ENCODE measurements at regions not wholly inside any gene's neighbourhood (a gene's known extent, or its start where the extent isn't known, plus 50 kb on each side); places are given as distances from the start of the nearest gene placed in this dataset.

DNA sequence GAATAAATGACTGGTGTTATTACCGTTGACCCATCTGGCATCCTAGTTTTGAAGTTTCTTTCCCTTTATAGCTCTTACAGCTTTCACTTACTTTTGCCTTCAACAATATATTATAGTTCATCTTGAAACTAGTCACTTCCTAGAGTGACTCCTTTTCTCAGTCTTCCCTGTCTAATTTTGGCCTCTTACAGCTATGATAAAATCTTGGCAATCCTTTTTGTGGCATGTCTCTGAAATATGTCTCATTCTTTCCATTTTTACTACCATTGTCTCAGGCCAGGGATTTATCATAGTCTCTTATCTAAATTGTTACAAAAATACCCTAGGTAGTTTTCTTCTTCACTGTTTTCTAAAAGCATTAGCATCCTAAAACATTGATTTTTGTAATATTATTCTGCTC lies 621.3 kb upstream of the ZNF608 start:
- no peak overlapping the region for H3K27ac ChIP-seq
- intact Hi-C loops (cut with DNase I): no loop called here
- no peaks in the 10 kb centered on the region for H3K36me3 ChIP-seq

DNA sequence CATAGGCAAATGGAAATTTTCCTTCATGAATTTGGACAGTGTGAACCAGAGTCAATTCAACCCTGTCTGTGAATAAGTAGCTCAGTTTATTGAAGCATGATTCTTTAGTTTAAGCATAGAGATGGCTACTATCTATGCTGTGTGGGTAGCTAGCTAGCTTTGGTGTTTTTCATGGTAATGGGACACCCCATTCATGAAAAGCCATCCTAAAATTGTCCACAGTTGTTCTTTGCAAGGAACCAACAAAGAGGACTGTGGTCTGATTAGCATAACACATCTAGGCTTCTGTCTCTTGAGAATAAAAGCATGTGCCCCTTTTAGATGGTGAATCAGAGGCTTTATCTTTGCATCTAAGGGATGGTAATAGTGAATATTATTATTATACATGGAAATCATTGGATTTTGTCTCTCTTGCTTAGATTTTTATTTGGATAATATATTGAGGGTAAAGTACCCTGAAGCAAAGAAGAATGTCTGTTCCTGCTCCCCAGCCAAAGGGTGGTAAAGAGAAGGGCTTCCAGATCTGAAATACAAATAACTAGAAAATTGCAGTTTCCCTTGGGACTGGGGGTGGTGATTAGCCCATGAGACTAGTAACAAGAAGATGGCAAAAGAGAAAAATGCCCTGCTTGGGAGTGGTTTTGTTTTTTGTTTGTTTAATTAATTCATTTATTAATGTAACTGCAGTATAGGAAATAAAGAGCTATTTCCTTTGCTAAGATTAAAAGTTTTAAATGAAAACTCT lies 624.2 kb upstream of the ZNF608 start:
- no peaks in the 10 kb centered on the region for H3K4me1 ChIP-seq
- H3K36me3 ChIP-seq: no peaks in the 10 kb centered on the region
- H3K27ac ChIP-seq: no peak overlapping the region
- H3K27me3 ChIP-seq: no peaks in the 10 kb centered on the region
- no peaks in the 10 kb centered on the region for H3K9me3 ChIP-seq
- TF ChIP-seq, protein P1, sequence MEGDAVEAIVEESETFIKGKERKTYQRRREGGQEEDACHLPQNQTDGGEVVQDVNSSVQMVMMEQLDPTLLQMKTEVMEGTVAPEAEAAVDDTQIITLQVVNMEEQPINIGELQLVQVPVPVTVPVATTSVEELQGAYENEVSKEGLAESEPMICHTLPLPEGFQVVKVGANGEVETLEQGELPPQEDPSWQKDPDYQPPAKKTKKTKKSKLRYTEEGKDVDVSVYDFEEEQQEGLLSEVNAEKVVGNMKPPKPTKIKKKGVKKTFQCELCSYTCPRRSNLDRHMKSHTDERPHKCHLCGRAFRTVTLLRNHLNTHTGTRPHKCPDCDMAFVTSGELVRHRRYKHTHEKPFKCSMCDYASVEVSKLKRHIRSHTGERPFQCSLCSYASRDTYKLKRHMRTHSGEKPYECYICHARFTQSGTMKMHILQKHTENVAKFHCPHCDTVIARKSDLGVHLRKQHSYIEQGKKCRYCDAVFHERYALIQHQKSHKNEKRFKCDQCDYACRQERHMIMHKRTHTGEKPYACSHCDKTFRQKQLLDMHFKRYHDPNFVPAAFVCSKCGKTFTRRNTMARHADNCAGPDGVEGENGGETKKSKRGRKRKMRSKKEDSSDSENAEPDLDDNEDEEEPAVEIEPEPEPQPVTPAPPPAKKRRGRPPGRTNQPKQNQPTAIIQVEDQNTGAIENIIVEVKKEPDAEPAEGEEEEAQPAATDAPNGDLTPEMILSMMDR (IDR thresholded peaks at IDR 0.05): no peak
- no peak for TF ChIP-seq POLR2A (IDR thresholded peaks at IDR 0.05)
- intact Hi-C loops (cut with DNase I): no loop called here
- no peak for DNase-seq
- no peak overlapping the region for H3K4me3 ChIP-seq (replicated peaks in 1 of 3)

More for the DNA sequence above, 621.3 kb upstream of the ZNF608 start:
- H3K9me3 ChIP-seq: no peaks in the 10 kb centered on the region
- no peak for DNase-seq
- WGBS, 2 donors: 90 to 92% methylated on average over 1 of the region's 1 CpG
- TF ChIP-seq POLR2A (IDR thresholded peaks at IDR 0.05): no peak
- TF ChIP-seq, protein P1 (IDR thresholded peaks at IDR 0.05): no peak
- H3K4me1 ChIP-seq: no peaks in the 10 kb centered on the region
- no peak overlapping the region for H3K4me3 ChIP-seq (replicated peaks in 1 of 3)
- H3K27me3 ChIP-seq: no peaks in the 10 kb centered on the region

DNA sequence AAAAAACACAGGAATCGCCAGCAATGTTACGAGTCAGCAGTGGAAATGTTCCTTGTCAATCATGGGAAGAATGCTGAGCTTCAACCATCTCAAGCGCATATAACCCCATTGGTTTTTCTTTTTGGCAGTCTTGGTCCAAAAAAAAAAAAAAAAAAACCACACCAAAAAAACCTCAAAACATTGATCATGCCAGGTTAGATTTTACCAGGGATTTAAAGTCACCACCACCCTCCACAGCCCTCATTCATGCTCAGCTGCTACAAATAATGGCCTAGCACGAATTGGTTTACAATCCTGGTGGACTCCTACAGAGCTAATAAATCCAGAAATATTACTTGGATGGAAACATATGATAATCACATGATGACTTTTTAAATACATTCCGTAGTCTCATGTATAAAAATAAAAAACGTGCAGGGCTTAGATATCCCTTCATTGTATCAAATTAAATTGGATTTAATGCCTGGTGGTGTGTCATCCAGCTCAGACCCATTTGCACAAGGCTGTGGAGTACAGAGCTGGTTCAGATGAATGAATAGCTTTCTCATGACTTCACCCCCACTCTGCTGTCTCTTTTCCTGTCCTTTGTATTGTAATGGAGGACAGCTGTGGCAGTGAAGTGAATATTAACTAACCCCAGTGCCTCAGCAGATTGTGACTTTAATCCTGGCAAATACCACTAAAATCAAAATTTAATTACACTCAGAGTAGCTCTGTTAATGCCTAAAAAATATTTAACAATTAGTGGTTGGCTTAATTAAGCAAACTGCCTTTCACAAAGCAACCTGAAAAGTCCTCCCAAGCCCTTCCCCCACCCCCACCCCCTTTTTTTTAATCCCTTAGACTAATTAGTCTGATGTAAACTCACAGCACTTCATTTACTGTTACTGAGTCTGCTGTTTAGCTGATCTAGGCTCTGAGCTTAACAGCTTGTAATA lies 626.5 kb upstream of the ZNF608 start:
- Histone ChIP-seq H3K4me1 (no peaks in the 10 kb centered on the region), H3K9me3 (no peaks in the 10 kb centered on the region), H3K4me3 (replicated peaks in 1 of 3) (no peak overlapping the region), H3K27me3 (no peaks in the 10 kb centered on the region), H3K27ac (no peak overlapping the region), H3K36me3 (no peaks in the 10 kb centered on the region)
- WGBS, 2 donors: 77 to 85% methylated on average over 6 of the region's 6 CpGs
- no peak for TF ChIP-seq POLR2A (IDR thresholded peaks at IDR 0.05)
- TF ChIP-seq, protein P1 (IDR thresholded peaks at IDR 0.05): no peak
- intact Hi-C loops (cut with DNase I): no loop called here
- DNase-seq: no peak

DNA sequence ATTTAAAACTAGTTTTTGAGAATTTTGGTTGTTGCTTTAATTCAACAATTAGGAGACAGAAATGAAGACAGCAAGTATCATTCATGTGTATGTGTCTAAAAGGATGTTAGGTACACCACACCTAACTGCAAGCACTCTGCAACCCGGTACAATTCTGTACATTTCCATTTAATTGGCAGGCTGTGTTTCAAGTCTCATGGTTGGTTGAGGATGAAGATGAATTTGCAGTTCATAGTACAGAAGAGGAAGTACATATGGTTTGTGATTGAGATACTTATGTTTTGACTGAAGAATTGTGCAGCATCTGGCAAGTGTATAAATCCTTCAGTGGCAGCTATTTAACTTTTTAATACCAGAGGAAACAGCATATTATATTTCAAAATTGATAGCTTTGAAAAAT lies 628.7 kb upstream of the ZNF608 start:
- no peak overlapping the region for H3K27ac ChIP-seq
- intact Hi-C loops (cut with DNase I): no loop called here
- H3K4me1 ChIP-seq: no peaks in the 10 kb centered on the region
- no peaks in the 10 kb centered on the region for H3K9me3 ChIP-seq
- no peaks in the 10 kb centered on the region for H3K27me3 ChIP-seq
- TF ChIP-seq, protein P1 (IDR thresholded peaks at IDR 0.05): no peak
- no peak for TF ChIP-seq POLR2A (IDR thresholded peaks at IDR 0.05)
- H3K4me3 ChIP-seq (replicated peaks in 1 of 3): no peak overlapping the region
- no peak for DNase-seq
- WGBS, 2 donors: 76 to 88% methylated on average over 1 of the region's 1 CpG
- no peaks in the 10 kb centered on the region for H3K36me3 ChIP-seq
